GM23248 (cell line): ENCODE measurements at regions not wholly inside any gene's neighbourhood (a gene's known extent, or its start where the extent isn't known, plus 50 kb on each side); places are given as distances from the start of the nearest gene placed in this dataset.

Experiments
- EZH2 ChIP-seq: fragments of 200-600 bp; sonication (generic); IDR thresholded peaks from 2 replicates; pipeline ENCODE4 v1.6.1; 2018; ENCODE audit warnings: antibody characterized with exemption, mild to moderate bottlenecking; ENCODE audit not compliant: insufficient read depth, poor library complexity, severe bottlenecking
- EZH2phosphoT487 ChIP-seq: fragments of 200-600 bp; sonication (generic); IDR thresholded peaks from 2 replicates; pipeline ENCODE4 v1.6.1; 2018; ENCODE audit warnings: antibody characterized with exemption, moderate library complexity, mild to moderate bottlenecking, low read depth; ENCODE audit not compliant: insufficient read depth

DNA sequence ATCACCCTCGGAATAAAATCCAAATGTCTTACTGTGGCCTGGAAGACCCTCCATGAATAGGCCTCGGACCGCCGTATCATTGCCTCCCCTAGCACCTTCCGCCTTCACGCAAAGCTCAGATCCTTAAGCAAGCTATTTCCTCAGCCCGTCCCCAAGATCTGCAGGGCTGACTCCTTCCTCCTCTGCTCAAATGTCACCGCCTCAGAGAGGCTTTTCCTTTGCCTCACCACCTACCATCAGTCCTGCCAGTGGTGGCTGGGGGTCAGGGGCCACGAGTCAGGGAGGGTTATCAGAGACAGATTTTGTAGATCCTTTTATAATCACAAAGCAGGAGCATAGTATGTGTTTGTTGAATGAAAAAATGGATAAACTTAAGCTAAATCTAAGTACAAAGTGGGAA, 74.4 kb upstream of the KIF2A start:
- TF ChIP-seq EZH2 (no peak), EZH2phosphoT487 (no peak)
